ENCODE measurements at regions not wholly inside any gene's neighbourhood (a gene's known extent, or its start where the extent isn't known, plus 50 kb on each side); places are given as distances from the start of the nearest gene placed in this dataset.

DNA sequence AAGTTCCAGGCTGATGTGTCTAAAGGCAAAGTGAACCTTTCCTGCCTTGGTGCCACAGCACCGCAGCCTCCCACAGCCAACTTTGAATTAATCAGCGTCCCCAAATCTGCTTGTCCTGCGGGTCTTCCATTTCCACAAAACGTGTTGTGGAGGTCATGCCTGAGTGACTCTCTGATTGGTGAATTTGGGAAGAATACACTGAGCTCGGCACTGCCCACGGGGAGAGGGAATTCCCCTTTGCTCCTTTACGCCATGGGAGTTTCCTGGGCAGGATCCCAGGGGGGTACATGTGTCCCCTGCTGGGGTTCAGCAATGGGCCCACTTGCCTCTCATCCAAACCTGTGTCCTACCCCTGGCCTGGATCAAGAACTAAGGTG, 90.4 kb downstream of the LHX2 start:
- no peak overlapping the region for H3K27ac ChIP-seq (ENCODE audit: low read length)
- intact Hi-C loops (cut with micrococcal nuclease; ENCODE audit: unreplicated experiment) (no loop called here), in situ Hi-C loops (cut with HindIII; ENCODE audit: low pct_unique_long_range_greater_than_20kb, low sequenced_read_pairs) (no loop called here)
- H3K4me3 ChIP-seq (ENCODE audit: low read depth in 2 of 2, low read length in 2 of 2) = no peak overlapping the region
- CTCF ChIA-PET = no interaction called here
- TF ChIP-seq, protein P1, sequence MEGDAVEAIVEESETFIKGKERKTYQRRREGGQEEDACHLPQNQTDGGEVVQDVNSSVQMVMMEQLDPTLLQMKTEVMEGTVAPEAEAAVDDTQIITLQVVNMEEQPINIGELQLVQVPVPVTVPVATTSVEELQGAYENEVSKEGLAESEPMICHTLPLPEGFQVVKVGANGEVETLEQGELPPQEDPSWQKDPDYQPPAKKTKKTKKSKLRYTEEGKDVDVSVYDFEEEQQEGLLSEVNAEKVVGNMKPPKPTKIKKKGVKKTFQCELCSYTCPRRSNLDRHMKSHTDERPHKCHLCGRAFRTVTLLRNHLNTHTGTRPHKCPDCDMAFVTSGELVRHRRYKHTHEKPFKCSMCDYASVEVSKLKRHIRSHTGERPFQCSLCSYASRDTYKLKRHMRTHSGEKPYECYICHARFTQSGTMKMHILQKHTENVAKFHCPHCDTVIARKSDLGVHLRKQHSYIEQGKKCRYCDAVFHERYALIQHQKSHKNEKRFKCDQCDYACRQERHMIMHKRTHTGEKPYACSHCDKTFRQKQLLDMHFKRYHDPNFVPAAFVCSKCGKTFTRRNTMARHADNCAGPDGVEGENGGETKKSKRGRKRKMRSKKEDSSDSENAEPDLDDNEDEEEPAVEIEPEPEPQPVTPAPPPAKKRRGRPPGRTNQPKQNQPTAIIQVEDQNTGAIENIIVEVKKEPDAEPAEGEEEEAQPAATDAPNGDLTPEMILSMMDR (IDR thresholded peaks at IDR 0.05) = no peak
- BruUV-seq (replicated peaks) = no TSS peak
- H3K4me1 ChIP-seq (ENCODE audit: control insufficient read depth, insufficient read depth, low read length) = no peaks in the 10 kb centered on the region
- DNase-seq (ENCODE audit: low read depth, low spot score) (no peak), ATAC-seq (no peak)
- POLR2A ChIA-PET = no interaction called here
- no peaks in the 10 kb centered on the region for H3K27me3 ChIP-seq (ENCODE audit: control insufficient read depth, insufficient read depth, low read length)
- H3K9me3 ChIP-seq (ENCODE audit: control insufficient read depth, insufficient read depth, low read depth, low read length) = no peaks in the 10 kb centered on the region
- no peaks in the 10 kb centered on the region for H3K36me3 ChIP-seq (ENCODE audit: control insufficient read depth, insufficient read depth, low read length)

DNA sequence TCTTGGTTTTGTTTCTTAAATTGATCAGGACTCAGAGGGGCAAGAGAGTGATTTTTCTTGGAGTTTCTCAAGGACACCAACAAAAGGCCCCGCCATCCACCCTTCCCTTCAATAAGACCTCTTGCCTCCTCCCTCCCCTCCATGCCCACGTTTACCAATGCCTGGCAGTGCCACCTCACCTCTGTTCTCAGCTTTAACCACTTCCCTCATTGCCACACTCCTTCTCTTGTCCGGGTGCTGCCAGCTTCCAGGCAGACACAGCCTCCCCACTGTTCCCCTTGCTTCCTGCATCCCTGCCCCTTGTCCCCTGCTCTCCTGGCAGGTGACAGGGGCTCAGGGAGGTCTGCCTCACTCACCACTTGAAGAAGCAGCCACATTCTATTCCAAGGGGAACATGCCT, 90.8 kb downstream of the LHX2 start:
- no peaks in the 10 kb centered on the region for H3K27me3 ChIP-seq (ENCODE audit: control insufficient read depth, insufficient read depth, low read length)

More for the DNA sequence above, 90.8 kb downstream of the LHX2 start:
- TF ChIP-seq REST (IDR thresholded peaks at IDR 0.05; ENCODE audit: insufficient read depth in 1 of 2, low read depth in 2 of 2, low read length in 1 of 2) = no peak
- no peak for TF ChIP-seq SIN3A (IDR thresholded peaks at IDR 0.05; ENCODE audit: borderline replicate concordance, insufficient read depth, low read depth, low read length)
- TF ChIP-seq, protein P1 (IDR thresholded peaks at IDR 0.05) = no peak
- TF ChIP-seq TCF7L2 (IDR thresholded peaks at IDR 0.05; ENCODE audit: low read depth, low read length) = no peak
- TF ChIP-seq POLR2AphosphoS5 (IDR thresholded peaks at IDR 0.05; ENCODE audit: low read depth, low read length) = no peak
- H3K27ac ChIP-seq (ENCODE audit: low read length) = no peak overlapping the region
- no peaks in the 10 kb centered on the region for H3K4me1 ChIP-seq (ENCODE audit: control insufficient read depth, insufficient read depth, low read length)
- POLR2A ChIA-PET = no interaction called here
- in situ Hi-C loops (cut with HindIII; ENCODE audit: low pct_unique_long_range_greater_than_20kb, low sequenced_read_pairs) = no loop called here
- no TSS peak for BruUV-seq (replicated peaks)
- CTCF ChIA-PET = no interaction called here
- no peaks in the 10 kb centered on the region for H3K36me3 ChIP-seq (ENCODE audit: control insufficient read depth, insufficient read depth, low read length)
- no peak overlapping the region for H3K4me3 ChIP-seq (ENCODE audit: low read depth in 2 of 2, low read length in 2 of 2)
- intact Hi-C loops (cut with micrococcal nuclease; ENCODE audit: unreplicated experiment) = no loop called here
- DNase-seq (ENCODE audit: low read depth, low spot score) (no peak), ATAC-seq (no peak)
- H3K9me3 ChIP-seq (ENCODE audit: control insufficient read depth, insufficient read depth, low read depth, low read length) = no peaks in the 10 kb centered on the region
